Panc1 (cell line): ENCODE measurements at regions not wholly inside any gene's neighbourhood (a gene's known extent, or its start where the extent isn't known, plus 50 kb on each side); places are given as distances from the start of the nearest gene placed in this dataset.

Experiments
- CTCF ChIP-seq: fragments of 450-650 bp; IDR thresholded peaks from 2 replicates; pipeline ENCODE4 v1.5.1; 2017; ENCODE audit warnings: mild to moderate bottlenecking
- POLR2AphosphoS5 ChIP-seq: IDR thresholded peaks from 2 replicates; pipeline ENCODE4 v1.6.1; 2012; ENCODE audit warnings: mild to moderate bottlenecking, low read depth, low read length, moderate library complexity
- SIN3A ChIP-seq: IDR thresholded peaks from 2 replicates; pipeline ENCODE4 v1.6.1; 2012; ENCODE audit warnings: low read depth, mild to moderate bottlenecking, low read length, moderate library complexity, borderline replicate concordance; ENCODE audit not compliant: insufficient read depth
- TCF7L2 ChIP-seq: IDR thresholded peaks from 2 replicates; pipeline ENCODE4 v1.6.1; 2011; ENCODE audit warnings: mild to moderate bottlenecking, low read depth, low read length, inconsistent platforms

GRCh38 chr14:44712024-44712815 is 205.1 kb upstream of the FSCB start:
- no peak for TF ChIP-seq CTCF
- no peak for TF ChIP-seq POLR2AphosphoS5
- no peak for TF ChIP-seq TCF7L2
- no peak for TF ChIP-seq SIN3A
